H9 (cell line): ENCODE measurements at regions not wholly inside any gene's neighbourhood (a gene's known extent, or its start where the extent isn't known, plus 50 kb on each side); places are given as distances from the start of the nearest gene placed in this dataset.

Experiments
- DNase-seq: peaks from one replicate; pipeline ENCODE4 v3.0.0-alpha.2; 2017
- H2AFZ ChIP-seq: one replicate; pipeline ENCODE4 v1.6.1; 2013; ENCODE audit warnings: mild to moderate bottlenecking, low read length, control low read depth, moderate library complexity
- H2AK5ac ChIP-seq: 2 replicates; pipeline ENCODE4 v1.6.1; 2013; ENCODE audit warnings: low read length, control low read depth, mixed read lengths; ENCODE audit not compliant: insufficient read length
- H2BK120ac ChIP-seq: one replicate; pipeline ENCODE4 v1.6.1; 2013; ENCODE audit warnings: low read depth, mild to moderate bottlenecking, low read length, control low read depth, inconsistent platforms; ENCODE audit not compliant: poor library complexity, severe bottlenecking
- H2BK12ac ChIP-seq: 2 replicates; pipeline ENCODE4 v1.6.1; 2013; ENCODE audit warnings: low read length, control low read depth, mixed read lengths, low read depth; ENCODE audit not compliant: insufficient read length
- H2BK15ac ChIP-seq: 2 replicates; pipeline ENCODE4 v1.6.1; 2013; ENCODE audit warnings: low read depth, low read length, control low read depth
- H2BK20ac ChIP-seq: one replicate; pipeline ENCODE4 v1.6.1; 2013; ENCODE audit warnings: low read depth, mild to moderate bottlenecking, low read length, control low read depth, inconsistent platforms; ENCODE audit not compliant: poor library complexity, severe bottlenecking
- H2BK5ac ChIP-seq: 2 replicates; pipeline ENCODE4 v1.6.1; 2013; ENCODE audit warnings: low read length, control low read depth, mixed read lengths; ENCODE audit not compliant: insufficient read length
- H3K14ac ChIP-seq: 2 replicates; pipeline ENCODE4 v1.6.1; 2013; ENCODE audit warnings: low read length, control low read depth; ENCODE audit not compliant: insufficient read depth
- H3K18ac ChIP-seq: 2 replicates; pipeline ENCODE4 v1.6.1; 2013; ENCODE audit warnings: low read depth, mild to moderate bottlenecking, mixed read lengths, low read length, control low read depth; ENCODE audit not compliant: insufficient read length
- H3K23ac ChIP-seq: 2 replicates; pipeline ENCODE4 v1.6.1; 2013; ENCODE audit warnings: low read length, control low read depth, mixed read lengths, low read depth; ENCODE audit not compliant: insufficient read length
- H3K23me2 ChIP-seq: 2 replicates; pipeline ENCODE4 v1.6.1; 2013; ENCODE audit warnings: low read depth, mild to moderate bottlenecking, mixed read lengths, low read length, control low read depth; ENCODE audit not compliant: insufficient read length, poor library complexity, severe bottlenecking
- H3K27ac ChIP-seq: 2 replicates; pipeline ENCODE4 v1.5.1; 2013; ENCODE audit warnings: low read length, control low read depth, mixed read lengths, low read depth; ENCODE audit not compliant: insufficient read length
- H3K27me3 ChIP-seq: 2 replicates; pipeline ENCODE4 v1.6.1; 2013; ENCODE audit warnings: low read length, control low read depth, inconsistent platforms; ENCODE audit not compliant: insufficient read depth
- H3K4ac ChIP-seq: 2 replicates; pipeline ENCODE4 v1.6.1; 2013; ENCODE audit warnings: low read depth, mild to moderate bottlenecking, control low read depth, inconsistent platforms, low read length, moderate library complexity
- H3K4me1 ChIP-seq: 2 replicates; pipeline ENCODE4 v1.6.1; 2013; ENCODE audit warnings: low read length, control low read depth, inconsistent platforms; ENCODE audit not compliant: insufficient read depth
- H3K4me2 ChIP-seq: 2 replicates; pipeline ENCODE4 v1.6.1; 2013; ENCODE audit warnings: low read length, control low read depth, mixed read lengths; ENCODE audit not compliant: insufficient read length, insufficient read depth
- H3K56ac ChIP-seq: 2 replicates; pipeline ENCODE4 v1.6.1; 2013; ENCODE audit warnings: low read depth, mild to moderate bottlenecking, mixed read lengths, low read length, control low read depth; ENCODE audit not compliant: insufficient read length
- H3K79me1 ChIP-seq: 2 replicates; pipeline ENCODE4 v1.6.1; 2013; ENCODE audit warnings: low read depth, mild to moderate bottlenecking, moderate library complexity, low read length, control low read depth, inconsistent platforms; ENCODE audit not compliant: insufficient read depth, poor library complexity, severe bottlenecking
- H3K79me2 ChIP-seq: 2 replicates; pipeline ENCODE4 v1.6.1; 2013; ENCODE audit warnings: low read length, control low read depth, inconsistent platforms; ENCODE audit not compliant: insufficient read depth
- H3K9ac ChIP-seq: 2 replicates; pipeline ENCODE4 v1.6.1; 2013; ENCODE audit warnings: low read length, control low read depth, mixed read lengths; ENCODE audit not compliant: insufficient read length; ENCODE audit errors: extremely low read depth
- H3K9me3 ChIP-seq: one replicate; pipeline ENCODE4 v1.6.1; 2013; ENCODE audit warnings: low read depth, low read length, inconsistent platforms; ENCODE audit not compliant: control insufficient read depth
- H3T11ph ChIP-seq: one replicate; pipeline ENCODE4 v1.6.1; 2013; ENCODE audit warnings: mild to moderate bottlenecking, low read length, control low read depth, inconsistent platforms
- H4K20me1 ChIP-seq: one replicate; pipeline ENCODE4 v1.6.1; 2013; ENCODE audit not compliant: control insufficient read depth, insufficient read length, insufficient read depth
- H4K5ac ChIP-seq: 2 replicates; pipeline ENCODE4 v1.6.1; 2013; ENCODE audit warnings: low read depth, mild to moderate bottlenecking, mixed read lengths, low read length, control low read depth; ENCODE audit not compliant: insufficient read length
- H4K8ac ChIP-seq: replicated peaks from 2 replicates; pipeline ENCODE4 v1.6.1; 2013; ENCODE audit warnings: low read length, control low read depth, mixed read lengths, low read depth; ENCODE audit not compliant: insufficient read length
- H4K91ac ChIP-seq: 2 replicates; pipeline ENCODE4 v1.6.1; 2013; ENCODE audit warnings: low read depth, mild to moderate bottlenecking, moderate library complexity, mixed read lengths, low read length, control low read depth; ENCODE audit not compliant: insufficient read length
- H3K27ac Mint-ChIP-seq, 3 experiments: 2 replicates in 2 of 3; 3 replicates in 1 of 3; pipeline ENCODE4 v1.8.0; 2020 to 2021; ENCODE audit warnings: mixed read lengths in 3 of 3, mild to moderate bottlenecking in 1 of 3, moderate library complexity in 1 of 3
- H3K27me3 Mint-ChIP-seq: 2 replicates; pipeline ENCODE4 v1.8.0; 2021; ENCODE audit warnings: low read depth, mild to moderate bottlenecking, moderate library complexity, mixed read lengths
- H3K36me3 Mint-ChIP-seq, 3 experiments: 2 replicates in 2 of 3; 3 replicates in 1 of 3; pipeline ENCODE4 v1.8.0; 2020 to 2021; ENCODE audit warnings: low read depth in 3 of 3, mixed read lengths in 3 of 3; ENCODE audit not compliant: insufficient read depth in 1 of 3
- H3K4me1 Mint-ChIP-seq, 2 experiments: 2 replicates each; pipeline ENCODE4 v1.8.0; 2020; ENCODE audit warnings: mixed read lengths in 2 of 2
- H3K4me3 Mint-ChIP-seq, 2 experiments: 2 replicates in 1 of 2; 3 replicates in 1 of 2; pipeline ENCODE4 v1.8.0; 2020 to 2021; ENCODE audit warnings: mild to moderate bottlenecking in 2 of 2, mixed read lengths in 2 of 2, moderate library complexity in 1 of 2
- H3K9me3 Mint-ChIP-seq, 2 experiments: 2 replicates in 1 of 2; 3 replicates in 1 of 2; pipeline ENCODE4 v1.8.0; 2020; ENCODE audit warnings: mild to moderate bottlenecking in 2 of 2, mixed read lengths in 2 of 2, moderate library complexity in 1 of 2
- WGBS: extraction: QIAGEN DNeasy Blood & Tissue Kit; methylation state at CpG from one replicate; pipeline ENCODE4 v1.1.7; 2013; ENCODE audit warnings: missing lambda C conversion rate, low lambda C conversion rate, mixed read lengths; ENCODE audit not compliant: insufficient read length; ENCODE audit errors: extremely low coverage; 5-methylcytosine and 5-hydroxymethylcytosine counted together
- TF ChIP-seq, protein P1 (sequence below): fragments of 200-600 bp; sonication (generic); conservative IDR thresholded peaks from 3 replicates; pipeline ENCODE4 v1.8.0; 2021; ENCODE audit warnings: antibody characterized with exemption, mild to moderate bottlenecking

DNA sequence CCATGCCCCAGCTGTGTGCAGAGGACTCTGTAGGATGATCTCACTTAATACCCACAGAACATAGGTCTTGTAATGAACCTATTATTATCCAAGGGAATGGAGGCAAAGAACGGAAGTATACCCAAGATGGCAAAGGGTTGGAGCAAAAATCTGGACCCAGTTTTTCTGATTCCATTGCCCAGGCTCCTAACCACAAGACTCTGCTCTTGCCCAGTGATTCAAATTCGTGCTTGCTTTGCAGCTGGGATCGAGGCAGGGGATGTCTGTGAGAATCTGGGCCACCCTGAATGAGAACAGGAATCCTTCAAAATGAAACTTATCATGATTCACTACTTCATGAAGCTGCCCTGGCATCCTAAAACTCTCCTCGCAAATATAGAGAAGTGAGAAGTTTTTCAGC, 97.5 kb upstream of the KCNJ6 start:
- Mint-ChIP-seq H3K36me3 (peaks cover 0 to 9% (median 3%) of the 10 kb centered on the region in 3 experiments; a peak in 3 of 7 replicates), H3K27ac (no peak overlapping the region), H3K9me3 (peaks cover 4 to 12% of the 10 kb centered on the region in 2 experiments; a peak in 3 of 5 replicates), H3K4me3 (no peak overlapping the region), H3K4me1 (no peaks in the 10 kb centered on the region), H3K27me3 (no peaks in the 10 kb centered on the region)
- Histone ChIP-seq H2BK5ac (no peak overlapping the region), H3K79me2 (no peaks in the 10 kb centered on the region), H3K14ac (no peak overlapping the region), H2BK20ac (no peak overlapping the region), H3K56ac (no peak overlapping the region), H4K8ac (no peak overlapping the region), H3K23ac (no peak overlapping the region), H2BK12ac (no peak overlapping the region), H3K27me3 (no peaks in the 10 kb centered on the region), H3K4me2 (no peak overlapping the region), H3K23me2 (no peaks in the 10 kb centered on the region), H4K5ac (no peak overlapping the region), H3K79me1 (no peaks in the 10 kb centered on the region), H4K20me1 (no peaks in the 10 kb centered on the region), H3K4me1 (0 out of 2 replicates have a peak, but pooled peaks cover 2% of the 10 kb centered on the region), H2AK5ac (no peak overlapping the region), H3K9me3 (no peaks in the 10 kb centered on the region), H4K91ac (no peak overlapping the region), H3K4ac (no peak overlapping the region), H3T11ph (no peak overlapping the region), H2BK120ac (no peak overlapping the region), H2BK15ac (no peak overlapping the region), H3K9ac (no peak overlapping the region), H2AFZ (no peak overlapping the region), H3K27ac (no peak overlapping the region), H3K18ac (no peak overlapping the region)
- DNase-seq = no peak
- TF ChIP-seq, protein P1, sequence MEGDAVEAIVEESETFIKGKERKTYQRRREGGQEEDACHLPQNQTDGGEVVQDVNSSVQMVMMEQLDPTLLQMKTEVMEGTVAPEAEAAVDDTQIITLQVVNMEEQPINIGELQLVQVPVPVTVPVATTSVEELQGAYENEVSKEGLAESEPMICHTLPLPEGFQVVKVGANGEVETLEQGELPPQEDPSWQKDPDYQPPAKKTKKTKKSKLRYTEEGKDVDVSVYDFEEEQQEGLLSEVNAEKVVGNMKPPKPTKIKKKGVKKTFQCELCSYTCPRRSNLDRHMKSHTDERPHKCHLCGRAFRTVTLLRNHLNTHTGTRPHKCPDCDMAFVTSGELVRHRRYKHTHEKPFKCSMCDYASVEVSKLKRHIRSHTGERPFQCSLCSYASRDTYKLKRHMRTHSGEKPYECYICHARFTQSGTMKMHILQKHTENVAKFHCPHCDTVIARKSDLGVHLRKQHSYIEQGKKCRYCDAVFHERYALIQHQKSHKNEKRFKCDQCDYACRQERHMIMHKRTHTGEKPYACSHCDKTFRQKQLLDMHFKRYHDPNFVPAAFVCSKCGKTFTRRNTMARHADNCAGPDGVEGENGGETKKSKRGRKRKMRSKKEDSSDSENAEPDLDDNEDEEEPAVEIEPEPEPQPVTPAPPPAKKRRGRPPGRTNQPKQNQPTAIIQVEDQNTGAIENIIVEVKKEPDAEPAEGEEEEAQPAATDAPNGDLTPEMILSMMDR = no peak
- no CpG with 5 or more reads among the region's 4 CpGs for WGBS
